HG02759 (cell line): ENCODE measurements at regions not wholly inside any gene's neighbourhood (a gene's known extent, or its start where the extent isn't known, plus 50 kb on each side); places are given as distances from the start of the nearest gene placed in this dataset.

Experiments used
- ATAC-seq: cut with Tn5 transposase; IDR thresholded peaks from one replicate; pipeline ENCODE4 v1.9.1; 2021; ENCODE audit warnings: mild to moderate bottlenecking, moderate library complexity; ENCODE audit not compliant: unreplicated experiment

DNA sequence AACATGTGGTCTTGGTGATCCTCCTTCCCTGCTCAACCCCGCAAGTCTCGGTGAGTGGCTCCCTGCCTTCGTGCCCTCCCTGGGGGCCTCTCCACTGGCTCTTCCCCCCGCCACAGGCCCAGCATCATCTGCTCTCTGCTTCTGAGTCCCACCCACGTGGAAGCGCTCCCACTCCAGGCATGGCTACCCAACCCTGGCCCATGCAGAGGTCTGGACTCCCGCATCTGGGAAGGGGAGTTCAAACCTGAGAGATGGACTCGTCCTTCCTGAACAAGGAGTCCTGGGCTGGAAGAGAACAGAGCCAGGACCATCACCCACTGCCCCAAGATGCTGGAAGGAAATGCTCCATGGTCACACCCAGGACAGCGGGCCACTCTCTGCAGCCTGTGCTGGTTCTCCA lies 90.8 kb downstream of the DHCR7 start:
- ATAC-seq = no peak

DNA sequence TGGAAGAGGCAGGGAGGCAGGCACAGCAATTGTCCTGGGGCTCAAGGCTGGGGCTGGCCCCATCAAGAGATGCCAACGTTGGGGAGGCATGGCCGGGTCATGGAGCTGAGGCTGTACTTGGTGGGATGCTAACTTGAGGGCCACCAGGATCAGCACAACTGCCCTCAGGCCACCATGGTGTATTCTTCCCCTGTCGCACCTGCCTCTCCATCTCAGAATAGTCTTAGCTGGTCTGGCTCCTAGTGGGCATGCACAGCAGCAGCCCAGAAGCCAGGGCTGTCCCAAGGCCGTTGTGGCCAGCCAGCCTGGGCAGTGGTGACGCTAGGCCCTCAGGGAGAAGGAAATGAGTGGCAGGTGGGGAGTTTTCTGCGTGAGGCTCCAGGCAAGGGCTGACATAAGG lies 91.3 kb downstream of the DHCR7 start:
- no peak for ATAC-seq

DNA sequence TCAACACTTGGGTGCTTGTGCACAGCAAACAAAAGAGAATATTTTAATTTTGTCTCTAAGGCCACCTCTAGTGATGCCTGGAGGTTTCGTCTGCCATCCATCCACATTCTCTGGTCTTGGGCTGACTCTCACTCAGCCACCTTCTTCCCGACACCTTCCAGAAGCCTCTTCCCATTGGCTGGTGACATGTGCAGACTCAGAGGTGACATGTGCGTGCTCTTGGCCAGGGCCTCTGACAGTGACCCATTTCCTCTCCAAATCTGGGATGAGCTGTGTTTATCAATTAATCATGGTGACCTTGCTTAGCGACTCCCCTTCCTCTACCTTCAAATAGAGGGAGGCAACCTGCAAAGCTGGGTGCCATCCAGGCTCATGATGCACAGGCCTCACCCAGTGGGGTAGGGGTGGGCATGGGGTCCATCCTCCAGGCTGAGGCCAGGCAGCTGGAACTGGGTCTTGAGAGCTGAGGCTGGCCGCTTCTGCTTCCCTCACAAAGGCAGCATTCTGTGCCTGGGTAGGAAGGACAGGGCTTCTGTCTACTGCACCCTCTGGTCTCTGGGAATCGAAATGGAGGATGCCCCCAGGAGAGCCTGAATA lies 91.8 kb downstream of the DHCR7 start:
- no peak for ATAC-seq

DNA sequence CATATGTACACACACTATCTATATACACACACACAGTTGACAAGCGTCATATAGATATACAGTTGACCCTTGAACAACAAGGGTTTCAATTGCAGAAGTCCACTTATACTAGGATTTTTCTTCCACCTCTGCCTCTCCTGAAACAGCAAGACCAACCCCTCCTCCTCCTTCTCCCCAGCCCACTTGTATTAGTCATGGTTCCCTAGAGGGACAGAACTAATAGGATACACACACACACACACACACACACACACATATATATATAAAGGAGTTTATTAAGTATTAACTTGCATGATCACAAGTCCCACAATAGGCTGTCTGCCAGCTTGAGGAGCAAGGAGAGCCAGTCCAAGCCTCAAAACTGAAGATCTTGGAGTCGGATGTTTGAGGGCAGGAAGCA lies 92.9 kb downstream of the DHCR7 start:
- ATAC-seq = no peak

DNA sequence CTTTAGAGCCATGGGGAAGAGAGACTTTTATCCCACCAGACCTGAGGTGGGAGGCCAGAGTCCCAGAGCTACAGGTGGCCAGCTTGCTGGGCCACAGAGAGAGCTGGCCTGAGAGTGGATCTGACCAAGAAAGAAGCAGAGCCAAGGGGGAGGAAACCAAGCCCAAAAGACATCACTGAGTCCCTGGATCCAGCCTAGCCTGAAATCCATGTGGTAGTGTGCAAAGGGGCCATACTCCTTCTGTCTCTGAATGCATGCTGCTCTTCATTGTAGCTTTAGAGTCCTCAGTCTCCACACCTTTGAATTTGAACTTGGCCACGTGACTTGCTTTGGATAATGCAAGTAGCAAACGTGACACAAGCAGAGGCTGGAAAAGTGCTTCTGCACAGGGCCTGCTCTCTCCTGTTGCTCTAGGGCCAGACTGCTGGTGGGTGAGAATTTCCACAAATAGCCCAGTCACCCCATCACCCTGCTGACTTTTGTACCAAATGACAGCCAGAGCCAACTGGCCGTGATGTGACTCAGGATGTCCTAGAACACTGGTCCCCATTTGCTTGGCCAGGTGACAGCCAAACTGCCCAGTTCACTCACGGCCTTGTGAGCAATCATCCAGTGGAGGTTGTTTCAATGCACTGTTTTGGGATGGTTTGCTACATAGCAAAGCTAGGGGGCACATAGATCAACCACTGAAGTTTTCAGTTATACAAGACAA lies 93.6 kb downstream of the DHCR7 start:
- ATAC-seq = no peak

DNA sequence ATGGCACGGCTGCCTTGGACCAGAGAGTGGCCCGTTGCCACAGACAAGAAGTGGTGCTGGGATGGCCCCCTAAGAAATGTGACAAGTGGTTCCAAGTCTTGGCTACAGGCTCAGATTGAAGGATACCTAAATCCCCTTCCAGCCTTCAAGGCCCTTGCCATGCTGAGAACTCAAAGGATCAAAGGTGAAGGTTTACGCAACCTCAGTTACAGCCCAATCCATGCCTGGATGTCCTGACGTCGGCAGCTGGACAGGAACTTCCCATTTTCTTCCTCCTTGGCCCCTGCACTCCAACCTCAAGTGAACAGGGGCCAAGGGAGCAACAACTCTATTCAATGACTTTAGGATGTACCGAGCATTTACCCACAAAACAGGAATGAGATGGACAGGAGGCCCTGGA lies 95.4 kb downstream of the DHCR7 start:
- no peak for ATAC-seq

DNA sequence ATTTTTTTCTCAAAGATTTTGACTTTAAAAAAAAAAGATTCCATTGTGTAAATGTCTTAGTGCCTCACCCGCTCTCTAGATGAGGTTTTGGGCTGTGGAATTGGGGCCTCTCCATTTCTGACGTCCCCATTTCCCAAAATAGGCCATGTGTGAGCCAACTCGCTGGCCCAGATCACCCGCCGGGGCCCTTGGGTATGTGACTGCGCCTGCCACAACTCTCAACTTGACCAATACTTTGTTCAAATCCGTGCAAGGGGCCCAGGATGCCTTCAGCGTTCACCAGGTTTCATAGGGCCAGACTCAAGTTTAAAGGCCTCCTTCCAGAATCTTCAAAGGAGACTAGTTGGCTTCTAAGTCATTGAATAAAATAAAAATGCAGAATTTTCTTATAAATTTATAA lies 96.0 kb downstream of the DHCR7 start:
- ATAC-seq = no peak

DNA sequence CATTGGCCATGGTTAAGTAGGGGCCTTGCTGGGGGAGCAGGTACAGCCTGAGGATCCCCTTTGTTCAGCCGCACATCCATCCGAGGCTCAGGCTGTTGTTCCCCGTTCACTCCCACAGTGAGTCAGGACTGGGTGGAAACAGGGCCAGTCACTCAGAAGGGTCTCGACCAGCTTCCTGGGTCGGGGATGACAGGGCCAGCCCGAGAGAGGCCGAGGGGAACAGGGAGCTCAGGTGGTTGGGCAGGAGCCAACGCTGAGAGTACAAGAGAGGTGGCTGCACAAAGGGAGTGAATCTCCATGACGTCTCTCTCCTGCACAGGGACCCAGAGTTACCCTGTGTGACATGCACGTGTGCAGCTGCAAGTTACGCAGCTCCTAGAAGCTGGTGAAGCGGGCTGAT lies 97.2 kb upstream of the SHANK2 start:
- ATAC-seq = no peak

DNA sequence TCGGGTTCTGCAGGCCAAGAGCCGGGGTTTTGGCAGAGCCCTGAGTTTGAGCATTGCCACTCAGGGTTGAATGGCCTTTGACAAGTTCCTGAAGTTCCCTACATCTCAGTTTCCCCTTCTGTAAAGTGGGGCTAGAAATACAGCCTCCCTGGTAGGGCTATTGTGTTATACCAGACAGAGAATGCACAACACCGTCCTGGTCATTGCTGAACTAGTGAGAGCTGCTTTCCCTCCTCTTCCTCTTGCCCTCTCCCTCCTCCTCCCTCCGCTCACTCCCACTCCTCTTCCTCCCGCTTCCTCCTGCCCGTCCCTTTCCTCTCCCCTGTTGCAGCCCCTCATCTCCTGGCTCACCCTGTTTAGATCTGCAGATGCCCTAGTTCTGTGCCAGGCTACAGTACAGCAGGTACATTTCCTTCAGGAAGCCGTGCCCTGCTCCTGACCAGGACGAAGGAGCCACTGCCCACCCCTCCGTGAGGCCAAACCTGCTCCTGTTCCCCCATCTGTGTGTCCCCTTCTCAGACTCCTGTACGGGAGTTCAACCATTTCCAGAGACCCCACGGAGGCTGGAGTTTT lies 91.5 kb upstream of the SHANK2 start:
- no peak for ATAC-seq

DNA sequence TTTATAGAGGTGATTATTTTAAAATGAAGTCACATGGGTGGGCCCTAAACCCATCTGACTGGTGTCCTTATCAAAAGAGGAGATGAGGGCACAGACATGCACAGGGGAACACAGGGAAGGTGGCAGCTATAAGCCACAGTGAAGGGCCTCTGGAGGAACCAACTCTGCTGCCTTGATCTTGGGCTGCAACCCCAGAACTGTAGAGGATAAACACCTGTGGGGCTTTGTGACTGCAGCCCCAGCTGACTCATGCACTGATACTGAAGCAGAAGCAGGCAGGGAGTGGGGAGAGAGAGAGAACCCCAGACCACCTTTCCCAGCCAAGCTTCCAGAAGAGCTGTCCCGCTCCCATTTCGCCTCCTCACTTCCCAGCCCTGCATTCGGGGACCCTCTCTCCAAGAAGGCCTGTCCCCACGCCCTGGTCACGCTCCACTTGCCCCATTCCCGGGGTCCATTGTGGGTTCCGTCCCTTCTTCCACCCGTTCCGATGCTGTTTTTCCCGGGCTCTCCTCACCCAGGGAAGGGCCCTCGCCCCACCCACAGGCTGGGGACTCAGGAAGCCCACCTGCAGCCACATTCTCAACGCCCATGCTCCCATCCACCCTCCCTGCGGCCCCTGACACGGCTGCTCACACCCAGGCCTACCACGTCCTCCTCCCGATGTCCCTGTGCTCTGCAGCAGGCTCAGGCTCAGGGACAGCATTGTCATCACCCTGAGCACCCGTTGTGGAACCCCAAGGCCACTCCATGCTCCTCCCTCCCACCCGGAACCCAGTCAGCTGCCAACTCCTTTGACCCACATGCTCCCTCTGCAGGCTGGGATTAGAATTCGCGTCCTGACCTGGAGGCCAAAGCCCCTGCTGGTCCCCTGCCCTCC lies 90.8 kb upstream of the SHANK2 start:
- no peak for ATAC-seq

DNA sequence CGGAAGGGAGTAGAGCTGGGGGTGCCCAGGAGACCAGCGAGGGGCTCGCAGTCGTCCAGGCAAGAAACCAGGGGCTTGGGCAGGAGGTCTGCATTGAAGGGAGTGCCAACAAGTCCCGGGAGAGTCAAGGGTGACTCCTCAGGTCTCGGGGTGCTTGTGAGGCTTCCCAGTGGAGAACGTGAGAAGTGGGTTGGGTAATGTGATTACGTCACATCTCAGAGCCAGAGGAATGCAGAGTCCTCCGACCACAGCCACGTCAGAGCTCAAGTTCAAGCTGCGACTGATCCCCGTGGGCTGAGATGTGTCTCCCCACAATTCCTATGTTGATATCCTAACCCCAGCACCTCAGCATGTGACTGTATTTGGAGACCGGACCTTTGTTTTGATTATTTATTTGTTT lies 89.7 kb upstream of the SHANK2 start:
- no peak for ATAC-seq

DNA sequence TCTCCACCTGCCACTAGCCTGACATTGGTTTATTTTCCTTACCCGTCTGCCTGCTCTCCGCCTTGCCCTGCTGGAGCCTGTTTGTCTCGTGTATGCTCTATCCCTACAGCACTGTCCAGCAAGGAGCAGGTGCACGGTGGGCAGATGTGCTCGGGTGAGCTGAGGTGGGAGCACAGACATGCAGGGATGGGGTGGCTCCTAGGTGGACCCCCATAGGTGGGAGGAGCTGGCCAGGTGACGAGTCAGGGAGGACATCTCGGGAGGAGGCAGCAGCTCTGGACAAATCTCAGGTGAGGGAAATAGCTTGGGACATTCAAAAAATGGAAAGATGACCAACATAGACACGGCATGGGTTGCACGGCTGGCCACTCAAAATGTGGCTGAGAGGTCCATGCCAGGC lies 89.2 kb upstream of the SHANK2 start:
- ATAC-seq = no peak

DNA sequence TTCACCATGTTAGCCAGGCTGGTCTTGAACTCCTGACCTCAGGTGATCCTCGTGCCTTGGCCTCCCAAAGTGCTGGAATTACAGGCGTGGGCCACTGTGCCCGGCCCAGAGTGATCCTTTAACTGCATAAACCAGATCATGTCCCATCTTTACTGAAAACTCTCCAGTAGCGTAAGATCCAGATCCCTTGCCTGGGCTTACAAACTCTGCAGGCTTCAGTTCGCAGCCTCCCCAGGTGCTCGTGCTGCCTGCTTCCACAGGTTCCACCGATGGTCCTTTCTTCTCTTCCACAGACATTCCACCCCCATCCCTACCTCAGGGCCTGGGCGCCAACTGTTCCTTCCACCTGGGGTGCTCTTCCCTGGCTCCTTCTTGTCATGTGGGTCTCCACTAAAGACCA lies 88.8 kb upstream of the SHANK2 start:
- ATAC-seq = no peak

DNA sequence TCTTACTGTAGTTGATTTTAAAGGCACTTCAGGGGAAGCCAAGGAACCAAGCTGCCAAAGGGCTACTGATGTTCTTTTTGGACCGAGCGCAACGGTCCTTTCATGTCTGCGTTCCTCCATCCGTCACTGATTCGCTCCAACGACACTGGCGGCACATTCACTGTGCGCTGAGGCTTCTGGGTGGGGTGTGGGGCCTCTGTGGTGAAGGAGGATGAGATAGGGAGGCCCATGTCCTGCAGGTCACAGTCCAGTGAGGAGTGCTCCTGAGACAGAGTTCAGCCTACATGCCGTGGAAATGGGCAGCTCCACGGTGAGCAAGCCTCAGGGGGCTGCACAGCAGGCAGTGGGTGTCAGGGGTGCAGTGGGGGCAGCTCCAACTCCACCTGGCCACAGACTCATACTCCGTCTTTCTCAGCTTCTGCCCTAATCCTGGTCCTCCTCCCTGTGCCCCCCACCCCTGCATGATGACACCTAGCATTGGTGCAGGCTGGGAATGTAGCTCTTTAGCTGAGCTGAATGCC lies 87.8 kb upstream of the SHANK2 start:
- no peak for ATAC-seq

DNA sequence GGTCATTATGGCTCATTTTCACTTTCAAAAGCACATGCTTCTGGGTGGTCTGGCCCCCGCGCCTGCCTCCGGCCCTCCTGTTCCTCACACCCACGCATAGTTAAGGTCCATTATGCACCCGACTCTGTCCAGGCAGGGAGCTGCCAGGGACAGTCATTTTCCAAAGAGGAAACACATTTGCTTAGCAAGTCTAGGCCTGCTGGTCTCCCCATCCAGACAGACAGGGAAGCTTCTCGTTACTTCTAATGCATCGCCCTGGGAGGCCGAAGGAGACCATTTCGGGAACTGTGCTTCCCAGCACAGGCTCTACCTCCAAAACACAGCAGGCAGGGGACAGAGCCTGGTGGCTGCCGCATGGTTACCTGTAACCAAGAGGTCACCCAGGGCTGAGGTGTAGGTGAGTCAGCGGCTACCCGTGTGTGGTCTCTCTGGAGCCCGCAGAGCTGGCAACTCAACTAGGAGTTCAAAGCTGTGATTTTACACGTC lies 87.1 kb upstream of the SHANK2 start:
- no peak for ATAC-seq

DNA sequence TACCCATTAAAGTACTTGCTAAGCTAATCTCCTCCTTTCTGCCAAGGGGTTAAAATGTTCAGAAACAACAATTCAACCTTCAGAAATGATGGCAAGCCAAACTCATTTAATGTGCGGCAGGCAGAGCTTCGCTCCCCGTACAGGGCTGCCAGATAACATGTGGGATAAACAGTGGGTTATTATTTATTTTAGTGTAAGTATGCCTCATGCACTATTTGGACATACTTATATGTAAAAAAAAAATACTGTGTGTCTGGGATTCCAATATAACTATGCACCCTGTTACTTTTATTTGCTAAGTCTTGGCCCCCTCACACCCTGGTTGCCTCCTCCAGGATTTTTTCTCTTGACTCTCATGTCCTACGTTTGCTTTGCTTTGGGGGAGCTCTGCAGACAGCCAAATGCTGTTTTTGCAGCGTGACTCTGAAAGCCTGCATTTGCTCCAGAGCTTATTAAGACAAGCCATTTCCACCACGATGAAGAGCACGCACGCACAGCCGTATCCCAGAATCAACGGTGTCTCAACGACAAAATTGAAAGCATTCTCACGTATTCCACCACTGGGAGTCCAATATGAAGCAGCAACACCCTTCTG lies 86.5 kb upstream of the SHANK2 start:
- ATAC-seq = no peak

DNA sequence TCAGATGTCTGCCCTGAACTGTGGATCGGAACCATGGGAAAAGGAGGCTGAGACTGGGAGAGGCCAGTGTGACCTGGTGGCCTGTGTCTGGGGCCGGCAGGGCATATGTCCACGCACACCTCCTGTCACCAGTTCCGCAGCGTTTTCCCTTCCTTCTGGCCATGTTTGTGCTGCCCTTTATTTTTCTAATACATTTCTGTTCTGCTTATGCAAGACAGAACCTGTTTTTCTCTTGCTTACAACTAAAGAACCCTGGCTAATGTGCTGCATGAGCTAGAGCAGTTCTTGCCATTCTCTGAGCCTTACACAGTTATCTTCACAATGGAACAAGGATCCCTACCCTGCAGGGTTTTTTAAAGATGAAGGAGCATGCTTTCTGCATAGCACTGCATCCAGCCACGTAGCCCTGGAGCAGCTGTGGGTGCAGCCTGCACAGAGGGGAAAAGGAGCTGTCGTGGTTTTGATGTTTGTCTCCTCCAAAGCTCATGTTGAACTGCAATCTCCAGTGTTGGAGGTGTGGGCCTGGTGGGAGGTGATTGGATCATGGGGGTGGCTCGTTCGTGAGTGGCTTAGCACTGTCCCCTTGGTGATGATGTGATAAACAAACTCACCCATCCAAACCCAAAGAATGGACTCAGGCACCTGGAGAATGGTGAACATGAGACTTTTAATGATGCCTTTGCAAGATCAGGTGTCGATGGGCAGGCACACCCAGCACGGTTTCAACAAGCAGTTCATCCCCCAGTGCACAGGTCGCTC lies 84.8 kb upstream of the SHANK2 start:
- no peak for ATAC-seq

DNA sequence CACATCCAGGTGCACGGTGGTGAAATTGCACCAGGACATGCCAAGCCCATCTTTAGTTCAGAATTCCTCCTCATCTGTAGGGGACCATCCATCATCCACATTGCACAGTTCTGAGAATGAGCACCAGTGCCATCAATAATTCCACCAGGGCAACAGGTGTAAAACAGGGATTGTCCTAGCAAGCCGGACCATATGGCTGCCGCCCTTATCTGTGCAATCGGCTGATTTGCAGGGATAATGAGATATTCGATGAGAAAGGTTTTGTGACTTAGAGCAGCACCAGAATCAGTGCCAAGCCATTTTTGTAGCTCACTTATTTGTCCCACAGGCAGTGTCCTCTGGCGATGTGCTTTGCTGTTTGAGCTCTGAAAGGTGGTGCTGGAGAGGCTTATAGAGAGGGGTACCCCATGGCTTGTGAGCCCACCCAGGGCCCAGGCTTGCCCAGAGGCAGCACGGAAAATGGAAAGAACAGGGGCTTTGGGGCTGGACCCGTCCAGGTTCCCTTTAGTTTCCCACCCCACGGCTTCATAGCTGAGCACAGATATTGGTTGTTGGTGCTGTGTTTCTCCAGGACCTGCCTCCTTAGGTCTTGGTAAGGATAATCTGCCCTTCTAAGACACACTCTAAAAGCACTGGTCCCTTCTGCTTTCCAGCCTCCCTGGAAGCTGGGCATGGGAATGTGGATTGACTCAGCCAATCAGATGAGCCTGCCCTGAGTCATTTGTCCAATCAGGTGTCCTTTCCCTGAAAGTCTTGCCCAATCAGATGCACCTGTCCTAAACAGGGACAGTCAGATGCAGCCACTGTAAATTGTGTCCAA lies 84.0 kb upstream of the SHANK2 start:
- no peak for ATAC-seq

DNA sequence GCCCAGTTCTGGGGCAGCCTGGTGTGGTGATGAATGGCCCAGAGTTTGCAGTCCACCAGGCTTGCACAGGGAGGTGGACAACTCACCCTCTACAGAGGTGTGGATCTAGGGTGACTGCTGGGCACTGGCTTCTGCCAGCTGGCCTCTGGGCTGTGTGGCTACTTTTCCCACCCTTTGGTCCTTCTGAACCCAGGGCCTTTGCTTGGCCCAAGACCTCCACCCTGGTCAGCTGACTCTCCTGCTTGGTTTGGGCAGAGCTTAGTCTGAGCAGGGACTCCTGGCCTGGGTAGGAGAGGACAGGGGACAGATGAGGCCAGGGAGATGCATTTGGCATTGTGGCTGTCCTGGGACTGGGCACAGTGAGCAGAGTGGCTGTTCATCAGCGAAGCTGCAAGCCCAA lies 83.0 kb upstream of the SHANK2 start:
- ATAC-seq = no peak
